ENCODE measurements at regions not wholly inside any gene's neighbourhood (a gene's known extent, or its start where the extent isn't known, plus 50 kb on each side); places are given as distances from the start of the nearest gene placed in this dataset.

GRCh38 chr9:85228111-85228855, 513.5 kb downstream of the AGTPBP1 start (continued):
- TF ChIP-seq ZNF398 (tag by site-specific recombination; IDR thresholded peaks at IDR 0.05) (no peak), ZNF280C (tag by site-specific recombination; IDR thresholded peaks at IDR 0.05) (no peak), ZNF341 (tag by site-specific recombination; IDR thresholded peaks at IDR 0.05; ENCODE audit: low read depth) (no peak), ZNF596 (tag by site-specific recombination; IDR thresholded peaks at IDR 0.05) (no peak), ZNF513 (tag by site-specific recombination; IDR thresholded peaks at IDR 0.05) (no peak)

- CTCF ChIA-PET: interaction anchor here (0.6 kb wide), 1 partner anchor 89 kb away, joined by 4 read pairs; no protein-coding TSS in a partner anchor
- Histone ChIP-seq H3K4me3 (ENCODE audit: low read depth, low read length) (no peak overlapping the region), H3K4me1 (ENCODE audit: control insufficient read depth, insufficient read depth, low read length) (no peaks in the 10 kb centered on the region), H3K9me3 (ENCODE audit: control insufficient read depth, insufficient read depth, low read depth, low read length) (no peaks in the 10 kb centered on the region), H3K36me3 (ENCODE audit: control insufficient read depth in 2 of 2, insufficient read depth in 1 of 2, low read length in 2 of 2) (no peaks in the 10 kb centered on the region), H3K27ac (ENCODE audit: extremely low read depth, low read depth, low read length) (no peak overlapping the region)
- POLR2A ChIA-PET: interaction anchor here (1.5 kb wide), 1 partner anchor 12 kb away, joined by 5 read pairs; no protein-coding TSS in a partner anchor
- no peak for TF ChIP-seq ZNF580 (tag by site-specific recombination; IDR thresholded peaks at IDR 0.05)
- 0 out of 2 replicates have a peak, but pooled peaks have one; percentile 20 for TF ChIP-seq FEZF1 (tag by site-specific recombination; IDR thresholded peaks at IDR 0.05)
- no peak for TF ChIP-seq ZNF529 (tag by site-specific recombination; IDR thresholded peaks at IDR 0.05; ENCODE audit: insufficient replicate concordance)
Observed at GRCh38 chr9:85225180-85225579, 516.6 kb downstream of the AGTPBP1 start.

GRCh38 chr9:85224729-85225128, 517.0 kb downstream of the AGTPBP1 start:
- Histone ChIP-seq H3K4me3 (ENCODE audit: low read depth, low read length) (no peak overlapping the region), H3K9me3 (ENCODE audit: control insufficient read depth, insufficient read depth, low read depth, low read length) (no peaks in the 10 kb centered on the region), H3K27ac (ENCODE audit: extremely low read depth, low read depth, low read length) (no peak overlapping the region), H3K36me3 (ENCODE audit: control insufficient read depth in 2 of 2, insufficient read depth in 1 of 2, low read length in 2 of 2) (no peaks in the 10 kb centered on the region), H3K4me1 (ENCODE audit: control insufficient read depth, insufficient read depth, low read length) (no peaks in the 10 kb centered on the region)
- ChIA-PET CTCF (interaction anchor here (0.6 kb wide), 1 partner anchor 89 kb away, joined by 4 read pairs; no protein-coding TSS in a partner anchor), POLR2A (interaction anchor here (0.6 to 1.5 kb wide), 2 partner anchors 12 to 111 kb away, joined by 3 to 5 read pairs; no protein-coding TSS in a partner anchor)
- TF ChIP-seq ZNF654 (tag by site-specific recombination; IDR thresholded peaks at IDR 0.05; ENCODE audit: low read depth) (0 out of 2 replicates have a peak, but pooled peaks have one; percentile 2), ZNF776 (tag by site-specific recombination; IDR thresholded peaks at IDR 0.05; ENCODE audit: borderline replicate concordance) (no peak), TRIM28 (IDR thresholded peaks at IDR 0.05; ENCODE audit: borderline replicate concordance, low read length) (no peak), INSM2 (tag by site-specific recombination; IDR thresholded peaks at IDR 0.05) (peak; percentile 91), ZNF423 (tag by site-specific recombination; IDR thresholded peaks at IDR 0.05) (no peak), TSHZ1 (tag by site-specific recombination; IDR thresholded peaks at IDR 0.05; ENCODE audit: borderline replicate concordance) (0 out of 2 replicates have a peak, but pooled peaks have one; percentile 46), ZSCAN5A (tag by site-specific recombination; IDR thresholded peaks at IDR 0.05) (no peak), ZNF362 (tag by site-specific recombination; IDR thresholded peaks at IDR 0.05) (peak; percentile 77; the same call in 1 of the 2 replicates)
